Endothelial cell of umbilical vein (primary cell): ENCODE measurements at regions not wholly inside any gene's neighbourhood (a gene's known extent, or its start where the extent isn't known, plus 50 kb on each side); places are given as distances from the start of the nearest gene placed in this dataset.

ENCODE experiments used
- BruUV-seq: library from RNA; stranded (reverse); fragments of 400-500 nt; replicated peaks from 2 replicates; lab custom pipeline; 2021; lab: Mats Ljungman, UMichigan
- CTCF ChIA-PET: fragments of 300-600, 350-600 bp; sonication (Branson Sonifier 250); formaldehyde crosslinking; loops from one replicate; lab custom pipeline; 2021; ENCODE audit warnings: antibody characterized with exemption, inconsistent platforms; lab: Charles Lee
- POLR2A ChIA-PET: fragments of 300-600, 350-600 bp; sonication (Branson Sonifier 250); formaldehyde crosslinking; loops from one replicate; lab custom pipeline; 2021; ENCODE audit warnings: antibody characterized with exemption, inconsistent platforms; lab: Charles Lee
- DNase-seq: peaks from one replicate; pipeline ENCODE4 v3.0.0-alpha.2; 2011; ENCODE audit warnings: low read depth, low spot score
- FAIRE-seq: peaks from 2 replicates; lab custom pipeline; 2011; peaks lifted over from hg19 to GRCh38; lab: Jason Lieb, UNC
- H2AFZ ChIP-seq: 2 replicates; pipeline ENCODE4 v1.6.0; 2012; ENCODE audit warnings: low read depth, low read length, control low read depth, inconsistent platforms
- H3K27ac ChIP-seq: 2 replicates; pipeline ENCODE4 v1.5.1; 2011; ENCODE audit warnings: low read depth, mild to moderate bottlenecking, control low read depth, low read length, moderate library complexity; ENCODE audit not compliant: insufficient read depth
- H3K27me3 ChIP-seq, 2 experiments: 2 replicates each; pipeline versions ENCODE4 v1.6.0 to v1.6.1; 2011; ENCODE audit warnings: low read length in 2 of 2, mixed read lengths in 1 of 2; ENCODE audit not compliant: control insufficient read depth in 2 of 2, insufficient read depth in 2 of 2
- H3K36me3 ChIP-seq, 2 experiments: 2 replicates in 1 of 2; 3 replicates in 1 of 2; pipeline ENCODE4 v1.5.1; 2011; ENCODE audit warnings: low read length in 2 of 2, mild to moderate bottlenecking in 1 of 2, moderate library complexity in 1 of 2; ENCODE audit not compliant: control insufficient read depth in 2 of 2, insufficient read depth in 2 of 2; ENCODE audit errors: extremely low read depth in 1 of 2
- H3K4me1 ChIP-seq: 3 replicates; pipeline ENCODE4 v1.5.1; 2011; ENCODE audit warnings: mild to moderate bottlenecking, low read length; ENCODE audit not compliant: control insufficient read depth, insufficient read depth; ENCODE audit errors: extremely low read depth
- H3K4me2 ChIP-seq: 2 replicates; pipeline ENCODE4 v1.6.1; 2011; ENCODE audit warnings: low read length, control low read depth, mixed read lengths; ENCODE audit not compliant: insufficient read depth
- H3K4me3 ChIP-seq, 3 experiments: fragments of 200-600 bp in 1 of 3; sonication (generic), shearing (Covaris generic) in 1 of 3; replicated peaks in 1 of 3; 2 replicates each; pipeline ENCODE4 v1.5.1; 2011 to 2016; ENCODE audit warnings: control low read depth in 3 of 3, low read length in 3 of 3, mild to moderate bottlenecking in 2 of 3, inconsistent platforms in 1 of 3, low read depth in 1 of 3, moderate library complexity in 1 of 3; ENCODE audit not compliant: insufficient read depth in 1 of 3
- H3K79me2 ChIP-seq: 2 replicates; pipeline ENCODE4 v1.6.0; 2012; ENCODE audit warnings: low read length, inconsistent platforms; ENCODE audit not compliant: control insufficient read depth, insufficient read depth
- H3K9ac ChIP-seq: replicated peaks from 2 replicates; pipeline ENCODE3; 2011; ENCODE audit warnings: low read length, control low read depth; ENCODE audit not compliant: insufficient read depth; ENCODE audit errors: extremely low read depth
- H3K9me1 ChIP-seq: replicated peaks from 3 replicates; pipeline ENCODE4 v1.6.0; 2011; ENCODE audit warnings: mild to moderate bottlenecking, low read length; ENCODE audit not compliant: control insufficient read depth, insufficient read depth; ENCODE audit errors: extremely low read depth
- H3K9me3 ChIP-seq: replicated peaks from 2 replicates; pipeline ENCODE4 v1.5.1; 2012; ENCODE audit warnings: low read length, inconsistent platforms; ENCODE audit not compliant: control insufficient read depth, insufficient read depth
- H4K20me1 ChIP-seq: replicated peaks from 2 replicates; pipeline ENCODE3; 2011; ENCODE audit warnings: mild to moderate bottlenecking, low read length; ENCODE audit not compliant: control insufficient read depth, insufficient read depth; ENCODE audit errors: extremely low read depth
- EZH2 ChIP-seq: IDR thresholded peaks from 2 replicates; pipeline ENCODE4 v1.6.1; 2012; ENCODE audit warnings: borderline replicate concordance, low read depth, mild to moderate bottlenecking, moderate library complexity, low read length, inconsistent platforms; ENCODE audit not compliant: severe bottlenecking
- FOS ChIP-seq: IDR thresholded peaks from 2 replicates; pipeline ENCODE4 v1.6.1; 2011; ENCODE audit warnings: mild to moderate bottlenecking, low read length, moderate library complexity, borderline replicate concordance; ENCODE audit not compliant: insufficient read depth
- GATA2 ChIP-seq: IDR thresholded peaks from 2 replicates; pipeline ENCODE4 v1.7.0; 2011; ENCODE audit warnings: low read depth, mild to moderate bottlenecking, moderate library complexity, mixed read lengths, low read length; ENCODE audit not compliant: insufficient read length, insufficient read depth
- JUN ChIP-seq: IDR thresholded peaks from 2 replicates; pipeline ENCODE4 v1.6.1; 2011; ENCODE audit warnings: borderline replicate concordance, low read depth; ENCODE audit not compliant: insufficient read length, insufficient read depth
- MYC ChIP-seq: IDR thresholded peaks from one replicate; pipeline ENCODE4 v1.6.1; 2011; ENCODE audit warnings: mild to moderate bottlenecking, low read depth, low read length
- POLR2A ChIP-seq: IDR thresholded peaks from 2 replicates; pipeline ENCODE4 v1.6.1; 2012; ENCODE audit warnings: low read depth, mild to moderate bottlenecking, control low read depth, low read length
- POLR2AphosphoS5 ChIP-seq: IDR thresholded peaks from 2 replicates; pipeline ENCODE4 v1.6.1; 2012; ENCODE audit warnings: low read depth, mild to moderate bottlenecking, control low read depth, low read length, moderate library complexity; ENCODE audit not compliant: insufficient read depth
- dilution Hi-C: fragments of 300-500 bp; cut with MboI; formaldehyde crosslinking; loops from one replicate; pipeline ENCODE4 v1.15.0; 2019; ENCODE audit warnings: low sequenced_read_pairs; ENCODE audit not compliant: extremely low pct_ligation_motif_present
- intact Hi-C: fragments of 100-400 bp; cut with micrococcal nuclease; formaldehyde crosslinking; loops from one replicate; pipeline ENCODE4 v1.10.0; 2022
- TF ChIP-seq, protein P1 (sequence below): IDR thresholded peaks from 2 replicates; pipeline ENCODE4 v1.6.1; 2011; ENCODE audit not compliant: insufficient read depth, insufficient read length
- TF ChIP-seq, protein P2 (sequence below), 2 donors: IDR thresholded peaks; 1 replicate in 1 of 2; 2 replicates in 1 of 2; pipeline ENCODE4 v1.5.1; 2011; ENCODE audit warnings: low read length in 2 of 2, mild to moderate bottlenecking in 2 of 2, moderate library complexity in 2 of 2, control low read depth in 1 of 2, inconsistent platforms in 1 of 2, low read depth in 1 of 2; ENCODE audit not compliant: insufficient read depth in 1 of 2; ENCODE audit errors: extremely low read depth in 1 of 2

DNA sequence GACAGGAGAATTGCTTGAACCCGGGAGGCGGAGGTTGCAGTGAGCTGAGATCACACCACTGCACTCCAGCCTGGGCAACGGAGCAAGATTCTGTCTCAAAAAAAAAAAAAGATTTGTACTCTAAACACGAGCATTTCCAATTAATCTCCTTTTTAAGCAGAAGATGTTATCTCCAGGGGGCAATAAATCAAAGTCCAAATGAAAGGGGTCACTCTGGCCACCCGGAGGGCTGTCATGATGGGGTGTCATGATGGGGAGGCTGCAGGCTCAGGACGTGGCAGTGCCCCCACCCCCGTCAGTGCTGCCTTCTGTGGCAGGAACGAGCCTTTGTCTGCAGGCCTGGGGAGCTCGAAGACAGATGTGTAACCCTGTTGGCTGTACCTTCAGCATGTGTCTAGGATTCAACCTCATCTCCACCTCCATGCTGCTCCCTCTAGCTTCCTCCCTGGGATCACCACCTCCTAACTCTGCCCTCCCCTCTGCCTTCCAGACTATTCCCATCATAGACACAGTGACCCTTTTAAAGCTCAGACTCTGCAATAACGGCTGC lies 76.9 kb upstream of the YWHAQ start:
- Histone ChIP-seq H3K4me3 (no peak overlapping the region), H3K27ac (no peak overlapping the region), H3K27me3 (no peaks in the 10 kb centered on the region), H3K79me2 (no peaks in the 10 kb centered on the region), H2AFZ (no peak overlapping the region), H3K4me1 (peaks cover 7% of the 10 kb centered on the region), H3K9me1 (no peaks in the 10 kb centered on the region), H3K4me2 (no peak overlapping the region), H3K9ac (no peak overlapping the region), H3K9me3 (no peaks in the 10 kb centered on the region), H4K20me1 (no peaks in the 10 kb centered on the region), H3K36me3 (no peaks in the 10 kb centered on the region)
- DNase-seq, result no peak
- TF ChIP-seq JUN, result no peak
- TF ChIP-seq, protein P1, sequence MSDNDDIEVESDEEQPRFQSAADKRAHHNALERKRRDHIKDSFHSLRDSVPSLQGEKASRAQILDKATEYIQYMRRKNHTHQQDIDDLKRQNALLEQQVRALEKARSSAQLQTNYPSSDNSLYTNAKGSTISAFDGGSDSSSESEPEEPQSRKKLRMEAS, result no peak
- no peak for TF ChIP-seq FOS
- no peak for TF ChIP-seq EZH2
- TF ChIP-seq POLR2A, result no peak
- TF ChIP-seq POLR2AphosphoS5, result no peak
- no peak for TF ChIP-seq GATA2
- no peak for TF ChIP-seq MYC
- TF ChIP-seq, protein P2, sequence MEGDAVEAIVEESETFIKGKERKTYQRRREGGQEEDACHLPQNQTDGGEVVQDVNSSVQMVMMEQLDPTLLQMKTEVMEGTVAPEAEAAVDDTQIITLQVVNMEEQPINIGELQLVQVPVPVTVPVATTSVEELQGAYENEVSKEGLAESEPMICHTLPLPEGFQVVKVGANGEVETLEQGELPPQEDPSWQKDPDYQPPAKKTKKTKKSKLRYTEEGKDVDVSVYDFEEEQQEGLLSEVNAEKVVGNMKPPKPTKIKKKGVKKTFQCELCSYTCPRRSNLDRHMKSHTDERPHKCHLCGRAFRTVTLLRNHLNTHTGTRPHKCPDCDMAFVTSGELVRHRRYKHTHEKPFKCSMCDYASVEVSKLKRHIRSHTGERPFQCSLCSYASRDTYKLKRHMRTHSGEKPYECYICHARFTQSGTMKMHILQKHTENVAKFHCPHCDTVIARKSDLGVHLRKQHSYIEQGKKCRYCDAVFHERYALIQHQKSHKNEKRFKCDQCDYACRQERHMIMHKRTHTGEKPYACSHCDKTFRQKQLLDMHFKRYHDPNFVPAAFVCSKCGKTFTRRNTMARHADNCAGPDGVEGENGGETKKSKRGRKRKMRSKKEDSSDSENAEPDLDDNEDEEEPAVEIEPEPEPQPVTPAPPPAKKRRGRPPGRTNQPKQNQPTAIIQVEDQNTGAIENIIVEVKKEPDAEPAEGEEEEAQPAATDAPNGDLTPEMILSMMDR (IDR thresholded peaks at IDR 0.05; ENCODE audit: extremely low read depth in 1 of 2, insufficient read depth in 1 of 2, low read depth in 1 of 2, low read length in 2 of 2), result no peak
- FAIRE-seq, result no peak
- ChIA-PET POLR2A (no interaction called here), CTCF (no interaction called here)
- dilution Hi-C loops, result no loop called here
- no TSS peak for BruUV-seq
- intact Hi-C loops, result no loop called here
